ENCODE measurements at regions not wholly inside any gene's neighbourhood (a gene's known extent, or its start where the extent isn't known, plus 50 kb on each side); places are given as distances from the start of the nearest gene placed in this dataset.

- no peak for ATAC-seq
- DNase-seq (ENCODE audit: missing footprints): no peak
- intact Hi-C loops (cut with DNase I): no loop called here
Measured at GRCh38 chrX:20463296-20464075, 196.8 kb upstream of the RPS6KA3 start.

- intact Hi-C loops (cut with DNase I): no loop called here
- ATAC-seq (no peak), DNase-seq (ENCODE audit: missing footprints) (no peak)
Measured at GRCh38 chrX:20461576-20461975, 194.9 kb upstream of the RPS6KA3 start.

DNA sequence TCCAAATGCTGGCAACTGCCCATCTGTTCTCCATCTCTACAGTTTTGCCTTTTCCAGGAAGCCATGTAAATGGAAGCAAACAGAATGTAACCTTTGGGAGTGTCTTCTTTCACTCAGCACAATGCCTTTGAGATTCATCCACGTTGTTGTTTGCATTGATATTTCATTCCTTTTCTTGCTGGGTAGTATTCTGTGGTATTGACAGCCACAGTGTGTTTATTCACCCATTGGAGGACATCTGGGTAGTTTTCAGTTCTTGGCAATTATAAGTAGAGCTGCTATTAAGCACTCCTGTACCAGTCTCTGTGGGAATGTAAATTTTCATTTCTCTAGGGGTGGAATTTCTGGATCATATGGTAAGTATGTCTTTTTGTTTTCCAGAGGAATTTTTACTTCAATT lies 194.3 kb upstream of the RPS6KA3 start:
- intact Hi-C loops (cut with DNase I): no loop called here
- DNase-seq (ENCODE audit: missing footprints) (no peak), ATAC-seq (no peak)

GRCh38 chrX:20459410-20460350 lies 193.0 kb upstream of the RPS6KA3 start:
- intact Hi-C loops (cut with DNase I): no loop called here
- DNase-seq (ENCODE audit: missing footprints) (no peak), ATAC-seq (no peak)

DNA sequence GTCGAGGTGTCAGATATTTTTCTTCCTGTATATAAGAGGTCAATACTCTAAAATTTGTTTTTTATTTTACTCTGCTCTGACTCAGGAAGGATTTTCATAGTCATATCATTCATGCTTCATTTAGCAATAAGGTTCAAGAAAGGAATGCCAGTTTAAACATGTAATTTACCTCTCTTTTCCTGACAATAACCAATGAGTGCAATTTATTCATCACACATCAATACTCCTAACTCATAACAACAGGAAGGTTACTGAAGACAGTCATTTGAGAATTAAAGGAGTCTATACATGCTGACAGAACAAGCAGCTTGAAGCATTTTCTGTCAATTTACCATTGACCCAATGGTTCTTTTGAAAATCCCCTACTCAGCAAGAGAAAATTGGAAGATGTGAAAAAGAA lies 190.3 kb upstream of the RPS6KA3 start:
- no peak for DNase-seq (ENCODE audit: missing footprints)
- no peak for ATAC-seq
- intact Hi-C loops (cut with DNase I): no loop called here

DNA sequence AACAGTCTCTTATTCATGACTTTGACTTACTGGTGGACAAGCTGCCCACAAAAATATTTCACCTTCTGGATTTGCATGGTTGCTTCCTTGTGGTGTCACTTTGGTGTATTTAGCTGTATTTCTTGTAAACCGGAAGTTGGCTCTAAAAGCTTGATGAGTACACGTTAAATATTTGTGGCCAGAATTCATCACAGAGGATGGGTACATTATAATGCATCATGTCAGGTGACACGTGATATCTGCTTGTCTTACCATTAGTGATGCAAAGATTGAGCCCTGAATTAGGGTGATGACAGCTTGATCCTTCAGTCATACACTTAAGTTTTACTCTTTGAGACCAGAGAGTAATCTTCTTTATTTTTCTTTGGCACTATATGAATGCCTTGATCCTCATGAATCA lies 188.3 kb upstream of the RPS6KA3 start:
- ATAC-seq: no peak
- no peak for DNase-seq (ENCODE audit: missing footprints)
- intact Hi-C loops (cut with DNase I): no loop called here

DNA sequence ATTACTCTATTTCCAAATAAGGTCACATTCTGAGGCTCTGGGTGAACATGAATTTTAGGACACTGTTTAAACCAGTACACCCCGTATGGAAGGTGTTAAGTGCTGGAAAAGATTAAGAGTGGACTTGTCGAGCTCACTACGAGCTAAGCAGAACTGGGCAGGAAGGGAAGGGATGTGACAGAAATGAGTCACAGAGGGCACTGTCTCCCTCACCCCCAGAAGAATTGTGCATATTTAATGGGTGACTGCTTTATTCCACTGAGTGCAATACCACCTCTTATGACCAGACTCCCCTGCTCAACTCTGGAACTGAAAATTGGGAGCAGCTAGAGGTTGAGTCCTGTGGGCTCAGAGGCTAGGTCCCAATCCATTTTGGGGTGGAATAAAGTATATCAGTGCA lies 187.4 kb upstream of the RPS6KA3 start:
- no peak for ATAC-seq
- no peak for DNase-seq (ENCODE audit: missing footprints)
- intact Hi-C loops (cut with DNase I): no loop called here

- intact Hi-C loops (cut with DNase I): no loop called here
- ATAC-seq (no peak), DNase-seq (ENCODE audit: missing footprints) (no peak)
Measured at GRCh38 chrX:20452487-20452886, 185.8 kb upstream of the RPS6KA3 start.

GRCh38 chrX:20451929-20452328 lies 185.2 kb upstream of the RPS6KA3 start:
- intact Hi-C loops (cut with DNase I): no loop called here

GRCh38 chrX:20445109-20445508 lies 178.4 kb upstream of the RPS6KA3 start:
- intact Hi-C loops (cut with DNase I): no loop called here
- ATAC-seq (no peak), DNase-seq (ENCODE audit: missing footprints) (no peak)

More at GRCh38 chrX:20451929-20452328, 185.2 kb upstream of the RPS6KA3 start:
- ATAC-seq (no peak), DNase-seq (ENCODE audit: missing footprints) (no peak)

DNA sequence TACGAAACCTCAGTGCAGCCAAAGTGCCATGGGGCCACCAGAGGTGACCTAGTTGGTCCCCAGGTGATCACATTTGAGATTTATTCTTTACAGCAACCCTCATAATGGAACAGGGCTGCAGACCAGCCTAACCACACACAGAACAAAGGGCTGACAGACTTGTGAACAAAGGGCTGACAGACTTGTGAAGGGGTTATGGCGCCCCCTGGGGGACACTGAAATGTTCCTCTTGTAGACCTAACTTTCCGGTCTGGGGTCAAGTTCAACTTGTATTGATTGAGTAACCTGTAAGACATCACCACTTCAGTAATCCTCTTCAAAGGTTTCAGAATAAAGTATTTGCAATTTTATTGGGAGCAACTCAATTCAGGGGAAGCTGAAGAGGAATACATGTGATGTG lies 175.9 kb upstream of the RPS6KA3 start:
- intact Hi-C loops (cut with DNase I): loop anchor here (5.0 kb wide), 1 partner anchor 190 kb away; no protein-coding TSS in a partner anchor
- ATAC-seq: peak; percentile 77
- DNase-seq (ENCODE audit: missing footprints): peak; percentile 88

GRCh38 chrX:20441123-20441522 lies 174.4 kb upstream of the RPS6KA3 start:
- intact Hi-C loops (cut with DNase I): loop anchor here (5.0 kb wide), 1 partner anchor 189 kb away; no protein-coding TSS in a partner anchor
- no peak for DNase-seq (ENCODE audit: missing footprints)
- ATAC-seq: no peak

DNA sequence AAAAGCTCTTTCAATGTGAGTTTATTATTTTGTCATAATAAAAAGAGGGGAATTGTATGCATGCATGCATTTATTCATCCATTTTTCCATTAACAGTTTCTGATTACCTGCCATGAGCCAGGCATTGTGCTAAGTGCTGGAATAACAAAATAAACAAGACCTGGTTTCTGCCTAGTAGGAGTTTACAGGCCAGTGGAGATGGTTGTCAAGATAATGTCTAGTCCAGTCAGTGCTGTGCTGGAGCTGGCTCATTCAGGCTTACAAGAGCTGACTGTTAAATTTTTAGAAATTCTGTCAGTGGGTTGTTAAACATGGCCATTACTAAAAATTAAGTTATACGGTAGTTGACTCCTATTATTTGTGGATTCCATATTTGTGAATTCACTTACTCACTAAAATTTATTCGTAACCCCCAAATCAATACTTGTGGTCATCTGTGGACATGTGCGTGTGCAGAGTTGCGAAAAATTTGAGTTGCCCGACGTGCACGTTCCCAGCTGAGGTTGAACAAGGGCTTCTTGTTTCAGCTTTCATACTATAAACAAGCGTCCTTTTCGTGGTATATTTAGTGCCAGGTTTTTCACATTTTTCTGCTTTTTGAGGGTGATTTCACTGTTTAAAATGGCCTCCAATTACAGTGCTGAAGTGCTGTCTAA lies 172.3 kb upstream of the RPS6KA3 start:
- intact Hi-C loops (cut with DNase I): no loop called here
- ATAC-seq: no peak

GRCh38 chrX:20437683-20438082 lies 171.0 kb upstream of the RPS6KA3 start:
- intact Hi-C loops (cut with DNase I): no loop called here
- ATAC-seq (no peak), DNase-seq (ENCODE audit: missing footprints) (no peak)

More for the DNA sequence above, 172.3 kb upstream of the RPS6KA3 start:
- DNase-seq (ENCODE audit: missing footprints): no peak

GRCh38 chrX:20435913-20436312 lies 169.2 kb upstream of the RPS6KA3 start:
- no peak for ATAC-seq
- no peak for DNase-seq (ENCODE audit: missing footprints)
- intact Hi-C loops (cut with DNase I): no loop called here

- no peak for ATAC-seq
- intact Hi-C loops (cut with DNase I): no loop called here
- no peak for DNase-seq (ENCODE audit: missing footprints)
Measured at GRCh38 chrX:20434986-20435385, 168.3 kb upstream of the RPS6KA3 start.

DNA sequence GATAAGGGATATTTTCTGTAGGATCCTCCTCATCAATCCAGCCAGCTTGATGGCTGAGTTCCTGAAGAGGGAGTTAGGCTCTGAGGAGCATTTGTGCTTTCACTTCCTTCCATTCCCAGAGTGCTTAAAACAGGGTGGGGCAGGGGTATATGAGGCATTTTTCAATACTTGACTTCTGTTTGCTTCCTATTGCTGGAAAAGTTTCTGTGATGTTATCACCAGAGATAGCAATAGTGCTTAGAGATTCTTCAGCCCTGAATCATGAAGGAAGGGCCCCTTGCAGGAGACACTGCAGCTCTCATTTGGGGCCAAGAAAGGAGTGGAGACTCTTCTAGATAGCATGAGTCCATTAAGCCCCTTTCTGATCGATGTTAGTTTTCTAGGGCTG lies 166.7 kb upstream of the RPS6KA3 start:
- DNase-seq (ENCODE audit: missing footprints) (no peak), ATAC-seq (no peak)
- intact Hi-C loops (cut with DNase I): no loop called here

- intact Hi-C loops (cut with DNase I): no loop called here
Measured at GRCh38 chrX:20432746-20433387, 166.2 kb upstream of the RPS6KA3 start.

GRCh38 chrX:20432048-20432447 lies 165.3 kb upstream of the RPS6KA3 start:
- intact Hi-C loops (cut with DNase I): no loop called here
- DNase-seq (ENCODE audit: missing footprints): no peak

More at GRCh38 chrX:20432746-20433387, 166.2 kb upstream of the RPS6KA3 start:
- ATAC-seq (no peak), DNase-seq (ENCODE audit: missing footprints) (no peak)

More at GRCh38 chrX:20432048-20432447, 165.3 kb upstream of the RPS6KA3 start:
- no peak for ATAC-seq
